ENCODE measurements at regions not wholly inside any gene's neighbourhood (a gene's known extent, or its start where the extent isn't known, plus 50 kb on each side); places are given as distances from the start of the nearest gene placed in this dataset.

DNA sequence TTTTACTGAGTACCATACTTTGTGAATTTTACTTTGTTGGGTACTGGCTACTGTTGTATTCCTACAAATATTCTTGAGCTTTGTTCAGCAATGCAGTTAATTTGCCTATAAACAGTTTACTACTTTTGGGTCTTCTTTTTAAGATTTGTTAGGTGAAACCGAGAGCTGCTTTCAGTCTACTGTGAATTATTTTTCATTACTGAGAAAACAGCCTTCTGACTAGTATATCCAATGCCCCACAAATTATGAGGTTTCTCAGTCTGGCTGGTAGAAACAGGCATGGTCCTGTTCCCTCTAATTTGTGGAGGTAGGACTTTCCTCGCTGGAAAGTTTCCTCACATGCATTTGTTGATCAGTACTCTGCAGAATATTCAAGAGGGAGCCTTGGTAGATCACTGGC is 392.0 kb downstream of the ZSWIM6 start:
- no peak for TF ChIP-seq SIN3A (IDR thresholded peaks at IDR 0.05; ENCODE audit: borderline replicate concordance, insufficient read depth, low read length)
- no peak for TF ChIP-seq FOXP2 (optimal IDR thresholded peaks at IDR 0.05; ENCODE audit: borderline replicate concordance, extremely low read depth, extremely low read length, insufficient read depth)
- TF ChIP-seq POLR2AphosphoS5 (IDR thresholded peaks at IDR 0.05; ENCODE audit: low read depth, low read length) = no peak
- no peak for TF ChIP-seq TAF1 (IDR thresholded peaks at IDR 0.05; ENCODE audit: borderline replicate concordance, insufficient read depth, low read length)
- TF ChIP-seq, protein P1, sequence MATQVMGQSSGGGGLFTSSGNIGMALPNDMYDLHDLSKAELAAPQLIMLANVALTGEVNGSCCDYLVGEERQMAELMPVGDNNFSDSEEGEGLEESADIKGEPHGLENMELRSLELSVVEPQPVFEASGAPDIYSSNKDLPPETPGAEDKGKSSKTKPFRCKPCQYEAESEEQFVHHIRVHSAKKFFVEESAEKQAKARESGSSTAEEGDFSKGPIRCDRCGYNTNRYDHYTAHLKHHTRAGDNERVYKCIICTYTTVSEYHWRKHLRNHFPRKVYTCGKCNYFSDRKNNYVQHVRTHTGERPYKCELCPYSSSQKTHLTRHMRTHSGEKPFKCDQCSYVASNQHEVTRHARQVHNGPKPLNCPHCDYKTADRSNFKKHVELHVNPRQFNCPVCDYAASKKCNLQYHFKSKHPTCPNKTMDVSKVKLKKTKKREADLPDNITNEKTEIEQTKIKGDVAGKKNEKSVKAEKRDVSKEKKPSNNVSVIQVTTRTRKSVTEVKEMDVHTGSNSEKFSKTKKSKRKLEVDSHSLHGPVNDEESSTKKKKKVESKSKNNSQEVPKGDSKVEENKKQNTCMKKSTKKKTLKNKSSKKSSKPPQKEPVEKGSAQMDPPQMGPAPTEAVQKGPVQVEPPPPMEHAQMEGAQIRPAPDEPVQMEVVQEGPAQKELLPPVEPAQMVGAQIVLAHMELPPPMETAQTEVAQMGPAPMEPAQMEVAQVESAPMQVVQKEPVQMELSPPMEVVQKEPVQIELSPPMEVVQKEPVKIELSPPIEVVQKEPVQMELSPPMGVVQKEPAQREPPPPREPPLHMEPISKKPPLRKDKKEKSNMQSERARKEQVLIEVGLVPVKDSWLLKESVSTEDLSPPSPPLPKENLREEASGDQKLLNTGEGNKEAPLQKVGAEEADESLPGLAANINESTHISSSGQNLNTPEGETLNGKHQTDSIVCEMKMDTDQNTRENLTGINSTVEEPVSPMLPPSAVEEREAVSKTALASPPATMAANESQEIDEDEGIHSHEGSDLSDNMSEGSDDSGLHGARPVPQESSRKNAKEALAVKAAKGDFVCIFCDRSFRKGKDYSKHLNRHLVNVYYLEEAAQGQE (IDR thresholded peaks at IDR 0.05; ENCODE audit: insufficient read depth in 1 of 2, low read depth in 2 of 2, low read length in 2 of 2) = no peak

DNA sequence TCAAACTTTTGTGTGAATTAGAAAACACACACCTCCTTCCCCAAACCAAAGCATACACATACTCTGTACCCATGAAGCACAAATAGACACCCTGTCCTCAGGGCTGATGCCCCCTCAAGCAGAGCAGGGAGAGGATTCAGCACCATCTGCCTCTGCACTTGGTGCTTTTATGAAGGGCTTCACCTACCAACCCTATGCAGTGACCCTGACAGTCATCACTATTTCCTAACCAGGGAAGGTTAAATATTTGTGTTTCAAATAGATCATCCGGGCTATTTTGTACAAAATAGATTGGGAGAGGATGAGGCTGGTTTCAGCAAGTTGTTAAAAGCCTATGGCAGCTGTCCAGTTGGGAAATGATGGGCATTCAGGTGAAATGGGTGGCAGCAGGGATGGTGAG is 396.2 kb downstream of the ZSWIM6 start:
- TF ChIP-seq POLR2AphosphoS5 (IDR thresholded peaks at IDR 0.05; ENCODE audit: low read depth, low read length) (no peak), TAF1 (IDR thresholded peaks at IDR 0.05; ENCODE audit: borderline replicate concordance, insufficient read depth, low read length) (no peak)

DNA sequence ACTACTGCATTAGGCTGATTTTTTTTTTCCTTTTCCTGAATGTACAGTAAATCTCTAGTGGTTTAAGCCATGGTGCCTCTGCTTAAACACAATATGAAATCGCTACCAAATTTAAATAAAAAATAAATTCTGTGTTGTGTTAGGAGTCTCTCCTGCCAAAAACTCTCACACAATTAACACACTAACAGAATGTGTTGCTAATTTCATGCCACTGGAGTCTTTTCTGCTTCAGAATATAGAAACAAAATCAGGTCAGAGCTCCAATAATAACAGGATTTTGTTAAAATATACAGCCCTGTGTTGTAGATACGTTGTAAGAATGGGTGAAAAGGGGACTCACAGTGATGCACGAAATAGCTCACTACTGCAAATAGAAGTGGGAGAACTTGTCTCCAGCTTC is 398.8 kb downstream of the ZSWIM6 start:
- no peak for TF ChIP-seq POLR2AphosphoS5 (IDR thresholded peaks at IDR 0.05; ENCODE audit: low read depth, low read length)
- TF ChIP-seq SIN3A (IDR thresholded peaks at IDR 0.05; ENCODE audit: borderline replicate concordance, insufficient read depth, low read length) = no peak
- TF ChIP-seq TAF1 (IDR thresholded peaks at IDR 0.05; ENCODE audit: borderline replicate concordance, insufficient read depth, low read length) = no peak
- TF ChIP-seq FOXP2 (optimal IDR thresholded peaks at IDR 0.05; ENCODE audit: borderline replicate concordance, extremely low read depth, extremely low read length, insufficient read depth) = no peak

DNA sequence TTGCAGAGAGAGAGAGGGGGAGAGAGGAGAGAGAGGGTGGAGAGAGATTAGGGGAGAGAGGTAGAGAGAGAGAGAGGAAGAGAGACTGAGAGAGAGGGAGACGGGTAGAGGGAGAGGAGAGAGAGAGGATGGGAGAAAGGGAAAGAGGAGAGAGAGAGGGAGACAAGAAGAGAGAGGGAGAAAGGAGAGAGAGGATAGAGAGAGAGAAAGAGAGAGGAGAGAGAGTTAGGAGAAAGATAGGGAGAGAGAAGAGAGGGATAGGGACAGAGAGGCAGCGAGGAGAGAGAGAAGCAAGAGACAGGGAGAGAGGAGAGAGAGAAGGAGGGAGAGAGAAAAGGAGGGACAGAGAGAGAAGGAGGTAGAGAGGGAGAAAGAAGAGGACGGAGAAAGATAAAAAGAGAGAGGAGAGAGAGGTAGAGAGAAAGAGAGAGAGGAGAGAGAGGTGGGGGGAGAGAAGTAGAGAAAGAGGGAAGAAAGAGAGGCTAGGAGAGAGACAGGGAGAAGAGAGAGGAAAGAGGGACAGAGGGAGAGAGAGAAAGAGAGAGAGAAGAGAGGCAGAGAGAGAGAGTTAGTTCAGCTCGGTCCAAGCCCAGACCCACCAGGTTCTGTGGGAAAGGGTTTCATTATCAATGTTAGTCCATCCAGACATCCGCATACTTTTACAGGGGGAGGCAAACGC is 399.3 kb downstream of the ZSWIM6 start:
- TF ChIP-seq SIN3A (IDR thresholded peaks at IDR 0.05; ENCODE audit: borderline replicate concordance, insufficient read depth, low read length) = no peak
- TF ChIP-seq FOXP2 (optimal IDR thresholded peaks at IDR 0.05; ENCODE audit: borderline replicate concordance, extremely low read depth, extremely low read length, insufficient read depth) = no peak
- TF ChIP-seq TAF1 (IDR thresholded peaks at IDR 0.05; ENCODE audit: borderline replicate concordance, insufficient read depth, low read length) = no peak
- TF ChIP-seq, protein P1 (IDR thresholded peaks at IDR 0.05; ENCODE audit: insufficient read depth in 1 of 2, low read depth in 2 of 2, low read length in 2 of 2) = no peak
- TF ChIP-seq POLR2AphosphoS5 (IDR thresholded peaks at IDR 0.05; ENCODE audit: low read depth, low read length) = no peak

DNA sequence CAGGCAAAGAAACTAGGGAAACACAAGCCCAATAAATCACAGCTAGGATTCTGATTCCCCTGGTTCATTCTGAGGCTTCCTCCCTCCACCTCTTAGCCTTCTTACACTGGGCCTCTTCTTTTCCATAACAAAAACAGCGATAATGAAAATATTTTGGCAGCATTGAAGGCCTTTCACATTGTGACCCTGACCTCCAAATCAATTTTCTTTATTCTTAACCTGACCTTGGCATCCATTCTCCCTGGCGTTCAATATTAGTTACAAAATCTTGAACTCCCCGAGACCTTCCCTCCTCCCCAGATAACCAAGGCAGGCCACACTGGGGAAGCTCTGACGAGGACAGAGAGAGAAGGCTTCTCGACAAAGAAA is 399.9 kb downstream of the ZSWIM6 start:
- TF ChIP-seq, protein P1 (IDR thresholded peaks at IDR 0.05; ENCODE audit: insufficient read depth in 1 of 2, low read depth in 2 of 2, low read length in 2 of 2) = no peak
- TF ChIP-seq FOXP2 (optimal IDR thresholded peaks at IDR 0.05; ENCODE audit: borderline replicate concordance, extremely low read depth, extremely low read length, insufficient read depth) (no peak), SIN3A (IDR thresholded peaks at IDR 0.05; ENCODE audit: borderline replicate concordance, insufficient read depth, low read length) (no peak), POLR2AphosphoS5 (IDR thresholded peaks at IDR 0.05; ENCODE audit: low read depth, low read length) (no peak), TAF1 (IDR thresholded peaks at IDR 0.05; ENCODE audit: borderline replicate concordance, insufficient read depth, low read length) (no peak)

DNA sequence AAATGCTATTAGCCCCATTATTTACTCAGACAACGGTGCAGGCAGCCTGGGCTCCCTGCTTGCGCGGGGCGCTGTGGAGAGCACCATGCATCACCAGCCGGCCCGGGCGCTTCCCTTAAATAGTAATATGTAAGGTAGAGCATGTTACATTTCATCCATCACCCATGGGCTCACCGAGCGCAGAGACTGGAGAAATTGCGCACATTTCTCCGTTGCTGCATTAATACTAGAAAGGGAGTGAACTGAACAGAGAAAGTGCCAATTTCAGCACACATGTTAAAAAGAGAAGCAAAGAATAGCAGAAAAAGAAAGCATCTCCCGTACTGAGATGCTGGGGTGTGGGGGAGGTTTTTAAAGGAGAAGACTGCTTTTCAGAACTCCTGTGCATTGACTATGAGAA is 400.3 kb downstream of the ZSWIM6 start:
- TF ChIP-seq TAF1 (IDR thresholded peaks at IDR 0.05; ENCODE audit: borderline replicate concordance, insufficient read depth, low read length) (no peak), POLR2AphosphoS5 (IDR thresholded peaks at IDR 0.05; ENCODE audit: low read depth, low read length) (no peak), FOXP2 (optimal IDR thresholded peaks at IDR 0.05; ENCODE audit: borderline replicate concordance, extremely low read depth, extremely low read length, insufficient read depth) (no peak), SIN3A (IDR thresholded peaks at IDR 0.05; ENCODE audit: borderline replicate concordance, insufficient read depth, low read length) (no peak)
- TF ChIP-seq, protein P1 (IDR thresholded peaks at IDR 0.05; ENCODE audit: insufficient read depth in 1 of 2, low read depth in 2 of 2, low read length in 2 of 2) = no peak

All from PFSK-1 (cell line).